ENCODE measurements at regions not wholly inside any gene's neighbourhood (a gene's known extent, or its start where the extent isn't known, plus 50 kb on each side); places are given as distances from the start of the nearest gene placed in this dataset.

GRCh38 chr19:56972291-56972841, 131.8 kb upstream of the PEG3 start:
- no peak overlapping the region for H3K4me3 ChIP-seq (ENCODE audit: low read length in 2 of 2)
- ChIA-PET CTCF (ENCODE audit: partially characterized antibody) (no interaction called here), POLR2A (ENCODE audit: partially characterized antibody) (no interaction called here)
- H3K4me1 ChIP-seq (ENCODE audit: insufficient read depth, low read length) = no peaks in the 10 kb centered on the region
- intact Hi-C loops (cut with micrococcal nuclease) = no loop called here
- Mint-ChIP-seq H3K4me3 (no peak overlapping the region), H3K27me3 (peaks cover 0 to 2% of the 10 kb centered on the region in 2 donors), H3K4me1 (no peaks in the 10 kb centered on the region), H3K27ac (no peak overlapping the region), H3K36me3 (peaks cover 0 to 3% of the 10 kb centered on the region in 2 donors), H3K9me3 (peaks cover 3 to 65% (median 34%) of the 10 kb centered on the region in 8 donors)
- no peaks in the 10 kb centered on the region for H3K9me3 ChIP-seq (ENCODE audit: control insufficient read depth in 1 of 2, low read length in 2 of 2)
- no peak overlapping the region for H3K27ac ChIP-seq (ENCODE audit: low read depth, low read length)
- no peaks in the 10 kb centered on the region for H3K36me3 ChIP-seq (ENCODE audit: insufficient read depth, low read length)
- no peaks in the 10 kb centered on the region for H3K27me3 ChIP-seq (ENCODE audit: insufficient read depth, low read length)
- DNase-seq = no peak

- no peaks in the 10 kb centered on the region for H3K9me3 ChIP-seq (ENCODE audit: control insufficient read depth in 1 of 2, low read length in 2 of 2)
Measured at GRCh38 chr19:56973713-56974555, 133.4 kb upstream of the PEG3 start.

GRCh38 chr19:56974556-56975207, 134.2 kb upstream of the PEG3 start:
- Mint-ChIP-seq H3K36me3 (peaks cover 0 to 3% of the 10 kb centered on the region in 2 donors), H3K4me3 (no peak overlapping the region), H3K4me1 (no peaks in the 10 kb centered on the region), H3K27ac (no peak overlapping the region), H3K9me3 (peaks cover 3 to 71% (median 43%) of the 10 kb centered on the region in 8 donors), H3K27me3 (peaks cover 1 to 2% of the 10 kb centered on the region in 2 donors)
- POLR2A ChIA-PET (ENCODE audit: partially characterized antibody) = no interaction called here
- CTCF ChIA-PET (ENCODE audit: partially characterized antibody) = no interaction called here
- intact Hi-C loops (cut with micrococcal nuclease) = no loop called here
- DNase-seq = no peak
- Histone ChIP-seq H3K4me3 (ENCODE audit: low read length in 2 of 2) (no peak overlapping the region), H3K36me3 (ENCODE audit: insufficient read depth, low read length) (no peaks in the 10 kb centered on the region), H3K27ac (ENCODE audit: low read depth, low read length) (no peak overlapping the region), H3K27me3 (ENCODE audit: insufficient read depth, low read length) (no peaks in the 10 kb centered on the region), H3K4me1 (ENCODE audit: insufficient read depth, low read length) (no peaks in the 10 kb centered on the region), H3K9me3 (ENCODE audit: control insufficient read depth in 1 of 2, low read length in 2 of 2) (no peaks in the 10 kb centered on the region)

More at GRCh38 chr19:56973713-56974555, 133.4 kb upstream of the PEG3 start:
- Mint-ChIP-seq H3K27me3 (peaks cover 0 to 2% of the 10 kb centered on the region in 2 donors), H3K9me3 (peaks cover 3 to 70% (median 39%) of the 10 kb centered on the region in 8 donors), H3K36me3 (peaks cover 0 to 3% of the 10 kb centered on the region in 2 donors), H3K4me1 (no peaks in the 10 kb centered on the region), H3K4me3 (no peak overlapping the region), H3K27ac (no peak overlapping the region)
- ChIA-PET CTCF (ENCODE audit: partially characterized antibody) (no interaction called here), POLR2A (ENCODE audit: partially characterized antibody) (no interaction called here)
- no peak overlapping the region for H3K4me3 ChIP-seq (ENCODE audit: low read length in 2 of 2)
- no peak for DNase-seq
- no peaks in the 10 kb centered on the region for H3K27me3 ChIP-seq (ENCODE audit: insufficient read depth, low read length)
- no peak overlapping the region for H3K27ac ChIP-seq (ENCODE audit: low read depth, low read length)
- no peaks in the 10 kb centered on the region for H3K4me1 ChIP-seq (ENCODE audit: insufficient read depth, low read length)
- intact Hi-C loops (cut with micrococcal nuclease) = no loop called here
- H3K36me3 ChIP-seq (ENCODE audit: insufficient read depth, low read length) = no peaks in the 10 kb centered on the region

GRCh38 chr19:56976300-56976699, 135.8 kb upstream of the PEG3 start:
- peaks cover 0 to 3% of the 10 kb centered on the region in 2 donors for H3K36me3 Mint-ChIP-seq
- no peak overlapping the region for H3K4me3 Mint-ChIP-seq
- intact Hi-C loops (cut with micrococcal nuclease) = no loop called here
- no peak overlapping the region for H3K27ac Mint-ChIP-seq
- no peak for DNase-seq
- ChIA-PET CTCF (ENCODE audit: partially characterized antibody) (no interaction called here), POLR2A (ENCODE audit: partially characterized antibody) (no interaction called here)
- Histone ChIP-seq H3K36me3 (ENCODE audit: insufficient read depth, low read length) (no peaks in the 10 kb centered on the region), H3K4me3 (ENCODE audit: low read length in 2 of 2) (no peak overlapping the region), H3K27ac (ENCODE audit: low read depth, low read length) (no peak overlapping the region), H3K9me3 (ENCODE audit: control insufficient read depth in 1 of 2, low read length in 2 of 2) (no peaks in the 10 kb centered on the region), H3K27me3 (ENCODE audit: insufficient read depth, low read length) (no peaks in the 10 kb centered on the region), H3K4me1 (ENCODE audit: insufficient read depth, low read length) (no peaks in the 10 kb centered on the region)
- peaks cover 3 to 74% (median 45%) of the 10 kb centered on the region in 8 donors for H3K9me3 Mint-ChIP-seq
- H3K27me3 Mint-ChIP-seq = peaks cover 1 to 2% of the 10 kb centered on the region in 2 donors
- H3K4me1 Mint-ChIP-seq = no peaks in the 10 kb centered on the region

- intact Hi-C loops (cut with micrococcal nuclease) = no loop called here
- no peak overlapping the region for H3K27ac ChIP-seq (ENCODE audit: low read depth, low read length)
- peaks cover 3 to 79% (median 49%) of the 10 kb centered on the region in 8 donors for H3K9me3 Mint-ChIP-seq
- H3K9me3 ChIP-seq (ENCODE audit: control insufficient read depth in 1 of 2, low read length in 2 of 2) = no peaks in the 10 kb centered on the region
- ChIA-PET POLR2A (ENCODE audit: partially characterized antibody) (no interaction called here), CTCF (ENCODE audit: partially characterized antibody) (no interaction called here)
- H3K36me3 ChIP-seq (ENCODE audit: insufficient read depth, low read length) = no peaks in the 10 kb centered on the region
- H3K4me1 Mint-ChIP-seq = no peaks in the 10 kb centered on the region
- no peak overlapping the region for H3K4me3 ChIP-seq (ENCODE audit: low read length in 2 of 2)
- DNase-seq = no peak
- peaks cover 3 to 5% of the 10 kb centered on the region in 2 donors for H3K36me3 Mint-ChIP-seq
- no peaks in the 10 kb centered on the region for H3K27me3 ChIP-seq (ENCODE audit: insufficient read depth, low read length)
- H3K27ac Mint-ChIP-seq = no peak overlapping the region
- peaks cover 1 to 2% of the 10 kb centered on the region in 2 donors for H3K27me3 Mint-ChIP-seq
- no peaks in the 10 kb centered on the region for H3K4me1 ChIP-seq (ENCODE audit: insufficient read depth, low read length)
- H3K4me3 Mint-ChIP-seq = no peak overlapping the region
Measured at GRCh38 chr19:56976995-56977906, 136.7 kb upstream of the PEG3 start.

- Histone ChIP-seq H3K27ac (ENCODE audit: low read depth, low read length) (no peak overlapping the region), H3K27me3 (ENCODE audit: insufficient read depth, low read length) (no peaks in the 10 kb centered on the region), H3K36me3 (ENCODE audit: insufficient read depth, low read length) (no peaks in the 10 kb centered on the region), H3K4me1 (ENCODE audit: insufficient read depth, low read length) (no peaks in the 10 kb centered on the region), H3K4me3 (ENCODE audit: low read length in 2 of 2) (no peak overlapping the region), H3K9me3 (ENCODE audit: control insufficient read depth in 1 of 2, low read length in 2 of 2) (no peaks in the 10 kb centered on the region)
- H3K4me1 Mint-ChIP-seq = no peaks in the 10 kb centered on the region
- peaks cover 3 to 78% (median 48%) of the 10 kb centered on the region in 8 donors for H3K9me3 Mint-ChIP-seq
- intact Hi-C loops (cut with micrococcal nuclease) = no loop called here
- DNase-seq = no peak
- H3K4me3 Mint-ChIP-seq = no peak overlapping the region
- H3K27me3 Mint-ChIP-seq = peaks cover 1 to 2% of the 10 kb centered on the region in 2 donors
- no peak overlapping the region for H3K27ac Mint-ChIP-seq
- ChIA-PET CTCF (ENCODE audit: partially characterized antibody) (no interaction called here), POLR2A (ENCODE audit: partially characterized antibody) (no interaction called here)
- peaks cover 3 to 5% of the 10 kb centered on the region in 2 donors for H3K36me3 Mint-ChIP-seq
Measured at GRCh38 chr19:56978023-56978565, 137.6 kb upstream of the PEG3 start.

Measured in CD4-positive, alpha-beta memory T cell (primary cell).